Activated CD8-positive, alpha-beta T cell treated with anti-CD3 and anti-CD28 coated beads for 36 hours (primary cell): ENCODE measurements at regions not wholly inside any gene's neighbourhood (a gene's known extent, or its start where the extent isn't known, plus 50 kb on each side); places are given as distances from the start of the nearest gene placed in this dataset.

Experiments
- ATAC-seq: fragments of 200-7000 bp; cut with Tn5 transposase; one replicate; pipeline ENCODE4 v1.10.0; 2021; ENCODE audit warnings: mild to moderate bottlenecking, moderate library complexity
- CTCF ChIA-PET: fragments of 350-600 bp; sonication (Branson Sonifier 250); formaldehyde crosslinking; loops from one replicate; lab custom pipeline; 2021; ENCODE audit warnings: antibody characterized with exemption; lab: Charles Lee
- POLR2A ChIA-PET: fragments of 350-600 bp; sonication (Branson Sonifier 250); formaldehyde crosslinking; loops from one replicate; lab custom pipeline; 2021; ENCODE audit warnings: antibody characterized with exemption; lab: Charles Lee
- DNase-seq: peaks from one replicate; pipeline ENCODE4 v3.0.0-alpha.2; 2020
- H3K27ac Mint-ChIP-seq: one replicate; pipeline ENCODE4 v1.8.0; 2021; ENCODE audit warnings: mild to moderate bottlenecking, mixed read lengths
- H3K27me3 Mint-ChIP-seq: one replicate; pipeline ENCODE4 v1.8.0; 2021; ENCODE audit warnings: mixed read lengths
- H3K36me3 Mint-ChIP-seq: one replicate; pipeline ENCODE4 v1.8.0; 2021; ENCODE audit warnings: low read depth, mixed read lengths
- H3K4me1 Mint-ChIP-seq: one replicate; pipeline ENCODE4 v1.8.0; 2021; ENCODE audit warnings: low read depth, mixed read lengths
- H3K4me3 Mint-ChIP-seq: one replicate; pipeline ENCODE4 v1.8.0; 2021; ENCODE audit warnings: mild to moderate bottlenecking, moderate library complexity, mixed read lengths
- H3K9me3 Mint-ChIP-seq: one replicate; pipeline ENCODE4 v1.8.0; 2021; ENCODE audit warnings: mixed read lengths
- CTCF ChIP-seq: fragments of 200-600 bp; IDR thresholded peaks from one replicate; pipeline ENCODE4 v1.8.0; 2022; ENCODE audit warnings: antibody characterized with exemption, mild to moderate bottlenecking
- intact Hi-C: fragments of 100-400 bp; cut with micrococcal nuclease; formaldehyde crosslinking; loops from one replicate; pipeline ENCODE4 v1.10.0; 2022

- ATAC-seq (no peak), DNase-seq (no peak)
- POLR2A ChIA-PET = no interaction called here
- intact Hi-C loops = no loop called here
- CTCF ChIA-PET = interaction anchor here (0.7 kb wide), 1 partner anchor 1544 kb away, joined by 4 read pairs; no protein-coding TSS in a partner anchor
- Mint-ChIP-seq H3K27me3 (no peaks in the 10 kb centered on the region), H3K27ac (no peak overlapping the region), H3K9me3 (no peaks in the 10 kb centered on the region), H3K4me3 (no peak overlapping the region), H3K36me3 (no peaks in the 10 kb centered on the region), H3K4me1 (no peaks in the 10 kb centered on the region)
- TF ChIP-seq CTCF = no peak
These were observed 492.5 kb downstream of the ARL4A start for GRCh38 chr7:13179775-13180523.

- no peaks in the 10 kb centered on the region for H3K27me3 Mint-ChIP-seq
- H3K9me3 Mint-ChIP-seq = no peaks in the 10 kb centered on the region
- intact Hi-C loops = no loop called here
- ChIA-PET POLR2A (no interaction called here), CTCF (no interaction called here)
- no peak overlapping the region for H3K4me3 Mint-ChIP-seq
- DNase-seq (no peak), ATAC-seq (no peak)
- no peak for TF ChIP-seq CTCF
- H3K36me3 Mint-ChIP-seq = no peaks in the 10 kb centered on the region
- H3K27ac Mint-ChIP-seq = no peak overlapping the region
- H3K4me1 Mint-ChIP-seq = no peaks in the 10 kb centered on the region
These were observed 493.8 kb downstream of the ARL4A start for GRCh38 chr7:13181216-13181615.

GRCh38 chr7:13185139-13185538, 497.7 kb downstream of the ARL4A start:
- H3K4me3 Mint-ChIP-seq = no peak overlapping the region
- ChIA-PET CTCF (no interaction called here), POLR2A (interaction anchor here (0.7 kb wide), 1 partner anchor 725 kb away, joined by 4 read pairs; no protein-coding TSS in a partner anchor)
- no peak for ATAC-seq
- no peak for DNase-seq
- H3K27me3 Mint-ChIP-seq = no peaks in the 10 kb centered on the region
- intact Hi-C loops = no loop called here
- no peak overlapping the region for H3K27ac Mint-ChIP-seq
- H3K4me1 Mint-ChIP-seq = no peaks in the 10 kb centered on the region
- no peak for TF ChIP-seq CTCF
- H3K9me3 Mint-ChIP-seq = no peaks in the 10 kb centered on the region
- no peaks in the 10 kb centered on the region for H3K36me3 Mint-ChIP-seq

DNA sequence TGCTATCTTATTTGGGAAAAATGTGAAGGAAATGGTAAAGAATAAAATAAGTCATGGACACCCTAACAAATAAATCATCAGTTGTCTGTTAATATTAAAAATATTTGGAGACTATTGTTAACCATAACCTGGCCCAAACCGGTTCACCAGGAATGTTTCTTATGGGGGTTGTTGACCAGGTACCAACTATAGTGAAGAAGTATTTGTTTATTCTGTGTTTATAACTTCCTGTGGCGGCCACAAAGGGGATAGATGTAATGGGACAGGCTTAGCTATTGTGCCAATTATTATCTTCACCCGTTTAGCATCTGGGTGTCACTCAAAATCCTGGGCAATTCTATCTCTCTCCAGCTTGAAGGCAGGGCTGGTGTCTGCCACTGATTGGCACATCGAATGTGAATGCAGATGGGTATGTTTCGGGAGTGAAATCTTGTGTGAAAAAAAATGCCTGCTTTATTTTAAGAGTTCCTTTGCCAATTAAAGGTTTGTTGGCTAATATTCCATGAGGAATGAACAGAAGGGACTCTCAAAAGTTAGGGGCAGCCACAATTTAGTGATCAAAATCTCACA, 500.9 kb downstream of the ARL4A start:
- intact Hi-C loops = no loop called here
- Mint-ChIP-seq H3K27ac (no peak overlapping the region), H3K9me3 (no peaks in the 10 kb centered on the region), H3K27me3 (no peaks in the 10 kb centered on the region), H3K36me3 (no peaks in the 10 kb centered on the region), H3K4me1 (no peaks in the 10 kb centered on the region), H3K4me3 (no peak overlapping the region)
- ATAC-seq = no peak
- DNase-seq = no peak
- TF ChIP-seq CTCF = no peak
- ChIA-PET POLR2A (no interaction called here), CTCF (no interaction called here)

GRCh38 chr7:13188922-13189321, 501.5 kb downstream of the ARL4A start:
- Mint-ChIP-seq H3K27me3 (no peaks in the 10 kb centered on the region), H3K36me3 (no peaks in the 10 kb centered on the region), H3K9me3 (no peaks in the 10 kb centered on the region), H3K4me3 (no peak overlapping the region), H3K4me1 (no peaks in the 10 kb centered on the region), H3K27ac (no peak overlapping the region)
- intact Hi-C loops = no loop called here
- no peak for DNase-seq
- CTCF ChIA-PET = no interaction called here
- TF ChIP-seq CTCF = no peak
- POLR2A ChIA-PET = no interaction called here
- ATAC-seq = no peak
